ENCODE measurements at regions not wholly inside any gene's neighbourhood (a gene's known extent, or its start where the extent isn't known, plus 50 kb on each side); places are given as distances from the start of the nearest gene placed in this dataset.

- 47% methylated on average over 16 of the region's 17 CpGs for WGBS (ENCODE audit: insufficient coverage)
- Histone ChIP-seq H3K36me3 (ENCODE audit: control insufficient read depth, insufficient read depth, low read length) (no peaks in the 10 kb centered on the region), H3K27me3 (ENCODE audit: control insufficient read depth, insufficient read depth, low read length) (no peaks in the 10 kb centered on the region), H3K4me1 (ENCODE audit: control insufficient read depth, insufficient read depth, low read length) (peaks cover 27% of the 10 kb centered on the region), H3K27ac (ENCODE audit: low read depth, low read length) (no peak overlapping the region), H3K9me3 (ENCODE audit: control insufficient read depth, insufficient read depth, low read length) (no peaks in the 10 kb centered on the region), H3K4me3 (ENCODE audit: low read depth, low read length) (no peak overlapping the region)
- DNase-seq (ENCODE audit: low read depth in 4 of 6, low spot score in 6 of 6): peak in 2 of 6 donors; percentile 38 to 71
Observed at GRCh38 chr16:86961171-86961601, 356.0 kb downstream of the C16orf95 start.

DNA sequence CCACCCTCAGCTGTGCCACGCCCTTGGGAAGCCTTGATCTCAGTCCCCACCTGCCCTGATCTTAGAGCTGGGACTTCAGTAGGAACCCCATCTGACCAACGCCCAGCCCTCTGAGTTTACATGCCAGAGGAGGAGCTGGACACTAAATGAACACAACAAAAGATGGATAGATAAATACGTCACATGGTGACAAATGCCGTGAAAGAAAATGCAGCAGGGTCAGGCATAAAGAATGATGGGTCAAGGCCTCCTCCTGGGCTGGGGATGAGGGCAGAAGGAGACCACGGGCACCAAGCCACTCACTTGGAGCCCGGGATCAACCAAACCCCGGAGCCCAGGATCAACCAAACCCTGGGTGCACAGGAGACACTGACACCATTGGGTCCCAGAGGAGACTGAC is 354.9 kb downstream of the C16orf95 start:
- H3K4me1 ChIP-seq (ENCODE audit: control insufficient read depth, insufficient read depth, low read length): peaks cover 27% of the 10 kb centered on the region
- no peak overlapping the region for H3K4me3 ChIP-seq (ENCODE audit: low read depth, low read length)
- no peak for DNase-seq (ENCODE audit: low read depth in 4 of 6, low spot score in 6 of 6)
- no peaks in the 10 kb centered on the region for H3K27me3 ChIP-seq (ENCODE audit: control insufficient read depth, insufficient read depth, low read length)
- no peaks in the 10 kb centered on the region for H3K9me3 ChIP-seq (ENCODE audit: control insufficient read depth, insufficient read depth, low read length)
- no peaks in the 10 kb centered on the region for H3K36me3 ChIP-seq (ENCODE audit: control insufficient read depth, insufficient read depth, low read length)
- WGBS (ENCODE audit: insufficient coverage): 76% methylated on average over 5 of the region's 7 CpGs
- H3K27ac ChIP-seq (ENCODE audit: low read depth, low read length): no peak overlapping the region

GRCh38 chr16:86962913-86963312 is 354.3 kb downstream of the C16orf95 start:
- Histone ChIP-seq H3K27ac (ENCODE audit: low read depth, low read length) (no peak overlapping the region), H3K4me3 (ENCODE audit: low read depth, low read length) (no peak overlapping the region), H3K36me3 (ENCODE audit: control insufficient read depth, insufficient read depth, low read length) (no peaks in the 10 kb centered on the region), H3K4me1 (ENCODE audit: control insufficient read depth, insufficient read depth, low read length) (peaks cover 27% of the 10 kb centered on the region), H3K9me3 (ENCODE audit: control insufficient read depth, insufficient read depth, low read length) (no peaks in the 10 kb centered on the region), H3K27me3 (ENCODE audit: control insufficient read depth, insufficient read depth, low read length) (no peaks in the 10 kb centered on the region)
- WGBS (ENCODE audit: insufficient coverage): 93% methylated on average over 9 of the region's 11 CpGs
- no peak for DNase-seq (ENCODE audit: low read depth in 4 of 6, low spot score in 6 of 6)

DNA sequence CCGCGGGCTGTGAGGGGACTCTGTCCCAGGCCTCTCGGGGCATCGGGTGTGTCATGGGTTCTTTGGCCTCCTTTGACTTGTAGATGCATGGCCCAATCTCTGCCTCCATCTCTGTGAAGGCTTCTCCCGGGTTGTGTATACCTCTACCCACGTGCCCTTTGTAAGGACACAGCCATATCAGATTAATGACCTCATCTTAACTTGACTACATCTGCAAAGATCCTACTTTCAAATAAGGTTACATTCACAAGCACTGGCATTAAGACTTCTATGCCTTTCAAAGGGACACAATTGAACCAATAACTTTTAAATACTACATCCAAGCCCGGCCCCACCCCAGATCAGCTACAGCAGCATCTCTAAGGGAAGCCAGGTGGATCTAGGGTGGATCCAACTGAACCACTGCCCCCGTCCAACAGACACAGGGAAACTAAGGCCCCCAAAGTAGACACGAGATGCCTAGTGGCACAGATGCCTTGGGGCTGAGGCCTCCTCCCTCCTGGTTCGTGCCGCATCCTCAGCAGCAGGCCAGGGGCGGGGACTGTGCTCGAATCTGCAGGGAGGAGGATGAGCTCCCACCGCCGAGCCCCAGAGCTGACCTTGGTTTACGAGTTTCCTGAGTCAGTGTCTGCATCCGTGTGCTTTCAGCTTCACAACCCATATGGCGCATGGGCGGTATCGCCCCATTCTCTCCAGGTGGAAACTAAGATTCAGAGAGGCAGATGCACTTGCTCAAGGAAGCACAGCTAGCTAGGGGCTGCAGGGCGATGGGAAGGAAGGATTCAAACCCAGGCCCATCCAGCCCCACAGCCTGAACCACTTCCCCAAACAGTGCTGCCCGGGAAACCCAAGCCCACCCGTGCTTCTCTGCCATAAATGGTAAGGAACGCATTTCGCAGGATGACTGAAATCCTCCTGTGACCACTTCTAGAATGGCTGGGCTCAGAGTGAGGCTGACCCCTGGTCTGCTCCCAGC is 353.3 kb downstream of the C16orf95 start:
- Histone ChIP-seq H3K36me3 (ENCODE audit: control insufficient read depth, insufficient read depth, low read length) (no peaks in the 10 kb centered on the region), H3K27ac (ENCODE audit: low read depth, low read length) (no peak overlapping the region), H3K27me3 (ENCODE audit: control insufficient read depth, insufficient read depth, low read length) (no peaks in the 10 kb centered on the region), H3K4me1 (ENCODE audit: control insufficient read depth, insufficient read depth, low read length) (peaks cover 21% of the 10 kb centered on the region), H3K9me3 (ENCODE audit: control insufficient read depth, insufficient read depth, low read length) (no peaks in the 10 kb centered on the region), H3K4me3 (ENCODE audit: low read depth, low read length) (no peak overlapping the region)
- no peak for DNase-seq (ENCODE audit: low read depth in 4 of 6, low spot score in 6 of 6)
- 86% methylated on average over 24 of the region's 25 CpGs for WGBS (ENCODE audit: insufficient coverage)

GRCh38 chr16:86964796-86965241 is 352.4 kb downstream of the C16orf95 start:
- 79% methylated on average over 9 of the region's 14 CpGs for WGBS (ENCODE audit: insufficient coverage)
- no peaks in the 10 kb centered on the region for H3K27me3 ChIP-seq (ENCODE audit: control insufficient read depth, insufficient read depth, low read length)

DNA sequence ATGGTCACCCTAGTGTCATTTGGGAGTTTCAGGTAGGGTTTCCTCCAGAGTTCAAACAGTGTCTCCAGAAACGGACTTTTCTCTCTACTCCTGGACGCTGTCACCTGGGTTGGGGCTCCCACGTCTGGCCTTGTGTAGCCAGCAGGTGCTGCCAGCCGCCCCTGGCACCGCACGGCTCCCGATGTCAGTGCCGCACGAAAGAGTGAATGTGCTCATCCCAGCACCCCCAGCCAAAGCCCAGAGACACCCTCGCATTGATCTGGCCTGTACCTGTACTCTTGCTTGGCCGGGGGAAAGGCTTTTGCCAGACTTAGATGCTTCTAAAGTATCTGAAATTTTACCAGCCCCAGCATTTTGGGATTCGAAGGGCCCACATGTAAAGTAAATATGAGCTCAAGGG is 351.9 kb downstream of the C16orf95 start:
- no peak for DNase-seq (ENCODE audit: low read depth in 4 of 6, low spot score in 6 of 6)
- Histone ChIP-seq H3K27ac (ENCODE audit: low read depth, low read length) (no peak overlapping the region), H3K36me3 (ENCODE audit: control insufficient read depth, insufficient read depth, low read length) (no peaks in the 10 kb centered on the region), H3K27me3 (ENCODE audit: control insufficient read depth, insufficient read depth, low read length) (no peaks in the 10 kb centered on the region), H3K4me3 (ENCODE audit: low read depth, low read length) (no peak overlapping the region), H3K9me3 (ENCODE audit: control insufficient read depth, insufficient read depth, low read length) (no peaks in the 10 kb centered on the region), H3K4me1 (ENCODE audit: control insufficient read depth, insufficient read depth, low read length) (peaks cover 13% of the 10 kb centered on the region)
- WGBS (ENCODE audit: insufficient coverage): 95% methylated on average over 8 of the region's 12 CpGs

More at GRCh38 chr16:86964796-86965241, 352.4 kb downstream of the C16orf95 start:
- Histone ChIP-seq H3K27ac (ENCODE audit: low read depth, low read length) (no peak overlapping the region), H3K4me1 (ENCODE audit: control insufficient read depth, insufficient read depth, low read length) (peaks cover 13% of the 10 kb centered on the region), H3K36me3 (ENCODE audit: control insufficient read depth, insufficient read depth, low read length) (no peaks in the 10 kb centered on the region), H3K4me3 (ENCODE audit: low read depth, low read length) (no peak overlapping the region), H3K9me3 (ENCODE audit: control insufficient read depth, insufficient read depth, low read length) (no peaks in the 10 kb centered on the region)
- no peak for DNase-seq (ENCODE audit: low read depth in 4 of 6, low spot score in 6 of 6)

- WGBS (ENCODE audit: insufficient coverage): 83% methylated on average over 12 of the region's 13 CpGs
- peaks cover 14% of the 10 kb centered on the region for H3K4me1 ChIP-seq (ENCODE audit: control insufficient read depth, insufficient read depth, low read length)
- no peaks in the 10 kb centered on the region for H3K27me3 ChIP-seq (ENCODE audit: control insufficient read depth, insufficient read depth, low read length)
Observed at GRCh38 chr16:86965840-86966550, 351.2 kb downstream of the C16orf95 start.

GRCh38 chr16:86966777-86967176 is 350.4 kb downstream of the C16orf95 start:
- no peaks in the 10 kb centered on the region for H3K36me3 ChIP-seq (ENCODE audit: control insufficient read depth, insufficient read depth, low read length)
- whole genome bisulfite sequencing (ENCODE audit: insufficient coverage): 92% methylated on average over 4 of the region's 11 CpGs
- no peaks in the 10 kb centered on the region for H3K27me3 ChIP-seq (ENCODE audit: control insufficient read depth, insufficient read depth, low read length)
- H3K27ac ChIP-seq (ENCODE audit: low read depth, low read length): no peak overlapping the region
- peaks cover 11% of the 10 kb centered on the region for H3K4me1 ChIP-seq (ENCODE audit: control insufficient read depth, insufficient read depth, low read length)
- H3K4me3 ChIP-seq (ENCODE audit: low read depth, low read length): no peak overlapping the region
- H3K9me3 ChIP-seq (ENCODE audit: control insufficient read depth, insufficient read depth, low read length): no peaks in the 10 kb centered on the region
- peak in 1 of 6 donors; percentile 53 for DNase-seq (ENCODE audit: low read depth in 4 of 6, low spot score in 6 of 6)

More at GRCh38 chr16:86965840-86966550, 351.2 kb downstream of the C16orf95 start:
- H3K36me3 ChIP-seq (ENCODE audit: control insufficient read depth, insufficient read depth, low read length): no peaks in the 10 kb centered on the region
- H3K27ac ChIP-seq (ENCODE audit: low read depth, low read length): no peak overlapping the region
- H3K9me3 ChIP-seq (ENCODE audit: control insufficient read depth, insufficient read depth, low read length): no peaks in the 10 kb centered on the region
- no peak overlapping the region for H3K4me3 ChIP-seq (ENCODE audit: low read depth, low read length)
- no peak for DNase-seq (ENCODE audit: low read depth in 4 of 6, low spot score in 6 of 6)

- 88% methylated on average over 13 of the region's 16 CpGs for WGBS (ENCODE audit: insufficient coverage)
- DNase-seq (ENCODE audit: low read depth in 4 of 6, low spot score in 6 of 6): no peak
Observed at GRCh38 chr16:86968866-86969265, 348.3 kb downstream of the C16orf95 start.

More at GRCh38 chr16:86968866-86969265, 348.3 kb downstream of the C16orf95 start:
- H3K9me3 ChIP-seq (ENCODE audit: control insufficient read depth, insufficient read depth, low read length): no peaks in the 10 kb centered on the region
- H3K27me3 ChIP-seq (ENCODE audit: control insufficient read depth, insufficient read depth, low read length): no peaks in the 10 kb centered on the region
- no peak overlapping the region for H3K4me3 ChIP-seq (ENCODE audit: low read depth, low read length)
- no peaks in the 10 kb centered on the region for H3K36me3 ChIP-seq (ENCODE audit: control insufficient read depth, insufficient read depth, low read length)
- H3K4me1 ChIP-seq (ENCODE audit: control insufficient read depth, insufficient read depth, low read length): peaks cover 11% of the 10 kb centered on the region
- no peak overlapping the region for H3K27ac ChIP-seq (ENCODE audit: low read depth, low read length)
